Erythroblast (primary cell): ENCODE measurements at regions not wholly inside any gene's neighbourhood (a gene's known extent, or its start where the extent isn't known, plus 50 kb on each side); places are given as distances from the start of the nearest gene placed in this dataset.

ENCODE experiments used
- GATA1 ChIP-seq: IDR thresholded peaks from 2 replicates; pipeline ENCODE4 v1.6.1; 2011; ENCODE audit warnings: low read depth, mild to moderate bottlenecking, control low read depth, low read length, moderate library complexity
- POLR2A ChIP-seq: IDR thresholded peaks from 2 replicates; pipeline ENCODE4 v1.6.1; 2011; ENCODE audit warnings: mild to moderate bottlenecking, low read length

- TF ChIP-seq POLR2A, result no peak
- no peak for TF ChIP-seq GATA1
Measured at GRCh38 chr5:3853362-3853761, 257.7 kb downstream of the IRX1 start.
